ENCODE measurements at regions not wholly inside any gene's neighbourhood (a gene's known extent, or its start where the extent isn't known, plus 50 kb on each side); places are given as distances from the start of the nearest gene placed in this dataset.

DNA sequence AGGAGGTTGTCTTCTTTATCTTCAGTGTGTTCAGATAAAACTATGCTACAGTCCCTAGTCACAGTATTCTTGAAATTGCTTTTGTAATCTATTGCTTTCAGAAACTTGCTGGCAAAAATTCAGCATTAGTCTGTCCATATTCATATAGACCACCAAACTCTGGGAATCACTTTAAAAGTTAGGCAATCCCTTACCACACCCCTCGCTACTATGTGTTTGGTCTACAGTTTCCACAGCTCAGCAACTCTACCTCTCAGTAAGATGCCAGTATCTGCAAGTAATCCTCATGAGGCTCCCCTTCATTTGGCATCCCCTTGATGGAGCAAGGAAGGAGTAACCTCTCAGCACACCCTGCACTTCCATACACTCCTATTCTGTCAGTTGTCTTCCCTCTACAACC lies 1706.6 kb upstream of the CELF4 start:
- TF ChIP-seq EP300 (IDR thresholded peaks at IDR 0.05; ENCODE audit: borderline replicate concordance in 1 of 2, control insufficient read depth in 1 of 2, low read depth in 2 of 2, low read length in 2 of 2) (no peak), POLR2AphosphoS2 (IDR thresholded peaks at IDR 0.05; ENCODE audit: low read depth, low read length) (no peak), HDGF (IDR thresholded peaks at IDR 0.05) (no peak), YY1 (IDR thresholded peaks at IDR 0.05; ENCODE audit: low read depth, low read length) (no peak)
- TF ChIP-seq, protein P1, sequence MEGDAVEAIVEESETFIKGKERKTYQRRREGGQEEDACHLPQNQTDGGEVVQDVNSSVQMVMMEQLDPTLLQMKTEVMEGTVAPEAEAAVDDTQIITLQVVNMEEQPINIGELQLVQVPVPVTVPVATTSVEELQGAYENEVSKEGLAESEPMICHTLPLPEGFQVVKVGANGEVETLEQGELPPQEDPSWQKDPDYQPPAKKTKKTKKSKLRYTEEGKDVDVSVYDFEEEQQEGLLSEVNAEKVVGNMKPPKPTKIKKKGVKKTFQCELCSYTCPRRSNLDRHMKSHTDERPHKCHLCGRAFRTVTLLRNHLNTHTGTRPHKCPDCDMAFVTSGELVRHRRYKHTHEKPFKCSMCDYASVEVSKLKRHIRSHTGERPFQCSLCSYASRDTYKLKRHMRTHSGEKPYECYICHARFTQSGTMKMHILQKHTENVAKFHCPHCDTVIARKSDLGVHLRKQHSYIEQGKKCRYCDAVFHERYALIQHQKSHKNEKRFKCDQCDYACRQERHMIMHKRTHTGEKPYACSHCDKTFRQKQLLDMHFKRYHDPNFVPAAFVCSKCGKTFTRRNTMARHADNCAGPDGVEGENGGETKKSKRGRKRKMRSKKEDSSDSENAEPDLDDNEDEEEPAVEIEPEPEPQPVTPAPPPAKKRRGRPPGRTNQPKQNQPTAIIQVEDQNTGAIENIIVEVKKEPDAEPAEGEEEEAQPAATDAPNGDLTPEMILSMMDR (IDR thresholded peaks at IDR 0.05 in 2 of 3, conservative IDR thresholded peaks at IDR 0.05 in 1 of 3; ENCODE audit: control insufficient read depth in 2 of 3, extremely low read depth in 1 of 3, insufficient read depth in 1 of 3, low read depth in 3 of 3, low read length in 3 of 3), result no peak

Data from GM12878 (cell line).